Smooth muscle cell (in vitro differentiated cells): ENCODE measurements at regions not wholly inside any gene's neighbourhood (a gene's known extent, or its start where the extent isn't known, plus 50 kb on each side); places are given as distances from the start of the nearest gene placed in this dataset.

Experiments
- DNase-seq: peaks from one replicate; lab custom pipeline; 2025; ENCODE audit not compliant: unreplicated experiment; lab: John Stamatoyannopoulos, UW
- H2AFZ ChIP-seq: fragments of 200-600 bp; sonication (generic); 2 replicates; pipeline ENCODE4 v1.6.0; 2016; ENCODE audit warnings: antibody characterized with exemption, low read depth, mild to moderate bottlenecking
- H3F3A ChIP-seq: fragments of 200-600 bp; sonication (generic); 2 replicates; pipeline ENCODE4 v1.6.0; 2017; ENCODE audit warnings: antibody characterized with exemption, low read depth
- H3K27ac ChIP-seq: fragments of 200-600 bp; sonication (generic); 2 replicates; pipeline ENCODE4 v1.5.1; 2016; ENCODE audit warnings: low read depth, mild to moderate bottlenecking
- H3K27me3 ChIP-seq: fragments of 200-600 bp; sonication (generic); 2 replicates; pipeline ENCODE4 v1.6.1; 2016; ENCODE audit warnings: low read depth, mild to moderate bottlenecking
- H3K36me3 ChIP-seq: fragments of 200-600 bp; sonication (generic); 2 replicates; pipeline ENCODE4 v1.5.1; 2016; ENCODE audit warnings: low read depth
- H3K4me1 ChIP-seq: fragments of 200-600 bp; sonication (generic); 2 replicates; pipeline ENCODE4 v1.5.1; 2016; ENCODE audit warnings: low read depth
- H3K4me2 ChIP-seq: fragments of 200-600 bp; sonication (generic); 2 replicates; pipeline ENCODE4 v1.6.0; 2016; ENCODE audit warnings: mild to moderate bottlenecking
- H3K4me3 ChIP-seq: fragments of 200-600 bp; sonication (generic); 2 replicates; pipeline ENCODE4 v1.5.1; 2016; ENCODE audit warnings: mild to moderate bottlenecking
- H3K79me2 ChIP-seq: fragments of 200-600 bp; sonication (generic); 2 replicates; pipeline ENCODE4 v1.6.0; 2016; ENCODE audit warnings: low read depth, mild to moderate bottlenecking
- H3K9ac ChIP-seq: fragments of 200-600 bp; sonication (generic); 2 replicates; pipeline ENCODE4 v1.6.0; 2016; ENCODE audit warnings: low read depth
- H3K9me3 ChIP-seq: fragments of 200-600 bp; sonication (generic); replicated peaks from 2 replicates; pipeline ENCODE4 v1.5.1; 2016; ENCODE audit warnings: low read depth
- H4K20me1 ChIP-seq: fragments of 200-600 bp; sonication (generic); 2 replicates; pipeline ENCODE4 v1.6.0; 2016; ENCODE audit warnings: low read depth
- WGBS: methylation state at CpG from one replicate; pipeline ENCODE4 v1.1.7; 2016; ENCODE audit warnings: low lambda C conversion rate; 5-methylcytosine and 5-hydroxymethylcytosine counted together
- TF ChIP-seq, protein P1 (sequence below): fragments of 200-600 bp; sonication (generic); IDR thresholded peaks from 2 replicates; pipeline ENCODE4 v1.5.1; 2017; ENCODE audit warnings: borderline replicate concordance, mild to moderate bottlenecking, antibody characterized with exemption; ENCODE audit not compliant: insufficient read depth, poor library complexity, severe bottlenecking

DNA sequence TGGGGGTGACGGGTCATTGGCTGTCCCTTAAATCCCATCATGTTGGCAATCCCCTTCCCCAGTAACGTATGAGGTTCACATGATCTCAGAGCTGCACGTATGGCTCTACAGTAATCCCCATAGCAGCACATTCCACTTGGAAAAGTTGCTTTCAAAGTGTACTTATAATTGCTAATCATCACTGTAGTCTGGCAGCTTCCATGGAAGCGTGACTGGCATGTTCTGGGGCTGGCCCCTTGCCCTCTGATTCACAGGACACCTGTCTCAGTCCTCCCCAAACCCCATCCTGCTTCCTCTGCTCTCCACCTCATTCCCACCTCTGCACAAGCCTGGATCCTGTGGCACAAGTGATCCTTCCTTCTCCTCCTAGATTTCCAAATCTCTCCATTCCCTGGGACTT, 102.2 kb downstream of the TSEN15 start:
- Histone ChIP-seq H3K27ac (no peak overlapping the region), H3K4me3 (no peak overlapping the region), H3K9ac (no peak overlapping the region), H2AFZ (no peak overlapping the region), H3K4me2 (no peak overlapping the region), H3F3A (no peaks in the 10 kb centered on the region), H3K79me2 (no peaks in the 10 kb centered on the region), H3K4me1 (peaks cover 7% of the 10 kb centered on the region), H3K9me3 (no peaks in the 10 kb centered on the region), H3K36me3 (no peaks in the 10 kb centered on the region), H4K20me1 (no peaks in the 10 kb centered on the region), H3K27me3 (no peaks in the 10 kb centered on the region)
- WGBS, result 81% methylated on average over 4 of the region's 4 CpGs
- TF ChIP-seq, protein P1, sequence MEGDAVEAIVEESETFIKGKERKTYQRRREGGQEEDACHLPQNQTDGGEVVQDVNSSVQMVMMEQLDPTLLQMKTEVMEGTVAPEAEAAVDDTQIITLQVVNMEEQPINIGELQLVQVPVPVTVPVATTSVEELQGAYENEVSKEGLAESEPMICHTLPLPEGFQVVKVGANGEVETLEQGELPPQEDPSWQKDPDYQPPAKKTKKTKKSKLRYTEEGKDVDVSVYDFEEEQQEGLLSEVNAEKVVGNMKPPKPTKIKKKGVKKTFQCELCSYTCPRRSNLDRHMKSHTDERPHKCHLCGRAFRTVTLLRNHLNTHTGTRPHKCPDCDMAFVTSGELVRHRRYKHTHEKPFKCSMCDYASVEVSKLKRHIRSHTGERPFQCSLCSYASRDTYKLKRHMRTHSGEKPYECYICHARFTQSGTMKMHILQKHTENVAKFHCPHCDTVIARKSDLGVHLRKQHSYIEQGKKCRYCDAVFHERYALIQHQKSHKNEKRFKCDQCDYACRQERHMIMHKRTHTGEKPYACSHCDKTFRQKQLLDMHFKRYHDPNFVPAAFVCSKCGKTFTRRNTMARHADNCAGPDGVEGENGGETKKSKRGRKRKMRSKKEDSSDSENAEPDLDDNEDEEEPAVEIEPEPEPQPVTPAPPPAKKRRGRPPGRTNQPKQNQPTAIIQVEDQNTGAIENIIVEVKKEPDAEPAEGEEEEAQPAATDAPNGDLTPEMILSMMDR, result no peak
- no peak for DNase-seq

DNA sequence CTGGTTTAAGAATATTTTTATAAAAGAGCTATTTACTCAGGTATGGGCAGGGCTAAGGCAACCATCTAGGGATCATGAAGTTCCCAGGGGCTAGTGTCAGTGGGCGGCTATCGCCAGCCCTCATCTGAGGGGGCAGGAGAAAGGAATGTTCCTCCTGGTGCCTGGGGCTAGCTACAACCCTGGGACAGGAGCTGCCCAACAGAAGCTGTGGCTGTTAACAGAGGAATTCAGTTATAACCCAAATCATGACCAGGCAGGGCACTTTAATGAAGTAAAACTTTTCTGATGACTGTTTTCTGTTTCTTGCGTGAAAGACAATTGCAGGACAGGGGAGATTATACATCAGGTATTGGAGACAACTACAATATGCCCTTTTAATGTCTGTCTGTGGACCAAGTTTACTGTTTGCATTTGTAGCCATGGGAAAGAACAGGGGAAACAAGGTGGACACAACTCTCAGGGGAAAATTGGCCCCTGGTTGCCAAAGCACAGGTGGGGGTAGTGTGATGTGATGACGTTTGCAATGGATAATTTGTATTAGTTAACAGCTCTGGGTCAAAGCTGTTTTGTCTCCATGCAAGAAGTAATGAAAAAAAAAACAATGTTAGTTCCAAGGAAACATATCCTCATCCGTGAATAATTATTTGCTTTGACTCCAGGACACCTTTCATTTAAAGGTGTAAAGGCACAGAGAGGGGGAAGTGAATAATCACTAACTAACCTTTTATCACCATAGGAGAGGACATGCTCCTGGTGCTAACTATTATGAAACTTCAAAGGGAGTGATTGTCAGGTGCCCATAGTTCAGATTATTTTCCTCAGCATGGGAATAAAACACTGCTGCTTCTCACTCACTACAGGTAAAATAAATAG, 105.2 kb downstream of the TSEN15 start:
- Histone ChIP-seq H3K4me3 (no peak overlapping the region), H3K4me2 (peak overlapping the region; percentile 23), H3K4me1 (peaks cover 7% of the 10 kb centered on the region), H2AFZ (no peak overlapping the region), H3K36me3 (no peaks in the 10 kb centered on the region), H3K27me3 (no peaks in the 10 kb centered on the region), H4K20me1 (no peaks in the 10 kb centered on the region), H3K9me3 (no peaks in the 10 kb centered on the region), H3K9ac (no peak overlapping the region), H3K27ac (no peak overlapping the region), H3F3A (peaks cover 5% of the 10 kb centered on the region), H3K79me2 (no peaks in the 10 kb centered on the region)
- WGBS, result 27% methylated on average over 5 of the region's 5 CpGs
- no peak for DNase-seq
- TF ChIP-seq, protein P1, result no peak

DNA sequence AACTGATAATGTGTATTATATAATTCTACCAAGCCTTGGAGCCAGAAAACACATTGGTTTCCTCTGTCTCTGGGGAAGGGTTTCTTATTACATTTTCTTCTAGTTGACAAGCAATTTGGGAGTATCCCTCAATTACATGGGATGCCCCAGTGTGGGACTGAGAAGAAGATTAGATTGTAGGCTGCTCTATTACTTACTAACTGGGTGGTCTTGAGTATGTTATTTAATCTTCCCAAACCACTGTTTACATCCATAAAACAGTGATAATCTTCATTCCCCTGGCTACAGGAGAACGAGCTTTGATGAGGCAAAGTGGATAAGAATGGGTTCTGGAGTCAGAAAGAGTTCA, 105.8 kb downstream of the TSEN15 start:
- H3K36me3 ChIP-seq, result no peaks in the 10 kb centered on the region
- DNase-seq, result no peak
- no peak overlapping the region for H3K4me3 ChIP-seq
- peaks cover 10% of the 10 kb centered on the region for H3F3A ChIP-seq
- WGBS, result 15% methylated on average over 1 of the region's 1 CpG
- TF ChIP-seq, protein P1, result no peak
- H3K79me2 ChIP-seq, result no peaks in the 10 kb centered on the region
- H2AFZ ChIP-seq, result no peak overlapping the region
- no peak overlapping the region for H3K4me2 ChIP-seq
- H4K20me1 ChIP-seq, result no peaks in the 10 kb centered on the region
- no peak overlapping the region for H3K27ac ChIP-seq
- H3K27me3 ChIP-seq, result no peaks in the 10 kb centered on the region
- H3K9me3 ChIP-seq, result no peaks in the 10 kb centered on the region
- peaks cover 7% of the 10 kb centered on the region for H3K4me1 ChIP-seq
- no peak overlapping the region for H3K9ac ChIP-seq
